ENCODE measurements at regions not wholly inside any gene's neighbourhood (a gene's known extent, or its start where the extent isn't known, plus 50 kb on each side); places are given as distances from the start of the nearest gene placed in this dataset.

- H3K27ac Mint-ChIP-seq = no peak overlapping the region
- Histone ChIP-seq H3K9me2 (ENCODE audit: insufficient read depth) (no peaks in the 10 kb centered on the region), H3K79me2 (replicated peaks; ENCODE audit: insufficient read depth) (no peaks in the 10 kb centered on the region), H3K4me2 (no peak overlapping the region), H3K4me1 (ENCODE audit: insufficient read depth) (no peaks in the 10 kb centered on the region), H4K20me1 (replicated peaks; ENCODE audit: insufficient read depth) (no peaks in the 10 kb centered on the region), H3K27ac (ENCODE audit: low read depth) (no peak overlapping the region), H3K4me3 (no peak overlapping the region), H3F3A (replicated peaks; ENCODE audit: low read depth) (no peaks in the 10 kb centered on the region), H3K27me3 (ENCODE audit: insufficient read depth) (no peaks in the 10 kb centered on the region), H2AFZ (peak overlapping the region; percentile 80; the same call in 1 of the 2 replicates), H3K36me3 (ENCODE audit: insufficient read depth) (no peaks in the 10 kb centered on the region)
- ATAC-seq = peak; percentile 50
- H3K4me1 Mint-ChIP-seq = peaks cover 9% of the 10 kb centered on the region
- DNase-seq (ENCODE audit: low spot score) = peak; percentile 33
- no peaks in the 10 kb centered on the region for H3K36me3 Mint-ChIP-seq (ENCODE audit: low read depth)
- TF ChIP-seq ZNF114 (CRISPR knock-in tag; IDR thresholded peaks at IDR 0.05) = no peak
- no peak for TF ChIP-seq REST (IDR thresholded peaks at IDR 0.05; ENCODE audit: unreplicated experiment)
- no peak for TF ChIP-seq CTCF (conservative IDR thresholded peaks at IDR 0.05; ENCODE audit: low read depth in 2 of 2)
- TF ChIP-seq POLR2AphosphoS5 (IDR thresholded peaks at IDR 0.05; ENCODE audit: low read depth) = no peak
- no peak for TF ChIP-seq EZH2 (IDR thresholded peaks at IDR 0.05; ENCODE audit: low read depth, unreplicated experiment)
- TF ChIP-seq STAT1 (IDR thresholded peaks at IDR 0.05; ENCODE audit: unreplicated experiment) = no peak
- no peak for TF ChIP-seq JUNB (IDR thresholded peaks at IDR 0.05; ENCODE audit: unreplicated experiment)
- no peak for TF ChIP-seq ZNF462 (CRISPR knock-in tag; IDR thresholded peaks at IDR 0.05)
- TF ChIP-seq CREB1 (CRISPR knock-in tag; IDR thresholded peaks at IDR 0.05; ENCODE audit: low read depth) = no peak
- TF ChIP-seq ETS1 (IDR thresholded peaks at IDR 0.05) = no peak
- TF ChIP-seq NANOG (IDR thresholded peaks at IDR 0.05; ENCODE audit: borderline replicate concordance) = no peak
- TF ChIP-seq ZNF331 (CRISPR knock-in tag; IDR thresholded peaks at IDR 0.05; ENCODE audit: low read depth) = no peak
- no peak for TF ChIP-seq EZH2phosphoT487 (IDR thresholded peaks at IDR 0.05; ENCODE audit: unreplicated experiment)
- H3K9me3 Mint-ChIP-seq = no peaks in the 10 kb centered on the region
- H3K4me3 Mint-ChIP-seq = no peak overlapping the region
- peaks cover 8% of the 10 kb centered on the region for H3K27me3 Mint-ChIP-seq (ENCODE audit: insufficient read depth, low read depth, poor library complexity)
Measured at GRCh38 chr3:194740859-194741491, 55.3 kb downstream of the FAM43A start.

Data from GM23338 (cell line).